ENCODE measurements at regions not wholly inside any gene's neighbourhood (a gene's known extent, or its start where the extent isn't known, plus 50 kb on each side); places are given as distances from the start of the nearest gene placed in this dataset.

DNA sequence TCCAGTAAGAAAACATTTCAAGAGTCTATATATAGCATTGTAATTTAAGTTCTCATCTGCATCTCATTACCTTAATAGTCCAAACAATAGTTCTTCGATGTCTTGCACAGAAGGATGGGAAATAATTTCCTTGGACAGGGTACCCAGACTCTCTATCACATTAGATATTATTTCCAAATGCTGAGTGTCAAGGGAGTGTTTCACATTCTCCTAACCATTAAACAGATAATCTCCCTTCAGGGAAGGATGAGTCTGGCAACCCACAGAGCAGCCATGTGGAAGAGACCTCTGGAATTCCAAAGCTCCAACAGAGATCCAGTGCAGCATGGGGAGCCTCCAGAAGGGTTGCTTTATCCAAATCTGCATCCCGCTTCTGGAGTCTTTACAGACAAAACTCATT is 89.6 kb downstream of the FZD1 start:
- Histone ChIP-seq H3K36me3 (ENCODE audit: low read depth, low read length) (no peaks in the 10 kb centered on the region), H3K79me2 (ENCODE audit: low read length) (no peaks in the 10 kb centered on the region), H3K27me3 (ENCODE audit: low read length) (no peaks in the 10 kb centered on the region), H3K27ac (ENCODE audit: low read length) (no peak overlapping the region), H3K4me3 (ENCODE audit: low read length) (no peak overlapping the region), H3K9me2 (replicated peaks; ENCODE audit: low read length) (no peaks in the 10 kb centered on the region), H3K4me2 (ENCODE audit: low read length) (no peak overlapping the region), H4K20me1 (ENCODE audit: low read length) (no peaks in the 10 kb centered on the region), H2AFZ (ENCODE audit: low read length) (no peak overlapping the region), H3K4me1 (ENCODE audit: insufficient read depth, low read length) (peaks cover 13% of the 10 kb centered on the region), H3F3A (ENCODE audit: low read length, unreplicated experiment) (no peaks in the 10 kb centered on the region), H3K9me3 (ENCODE audit: low read length) (no peaks in the 10 kb centered on the region), H3K9ac (ENCODE audit: low read length) (no peak overlapping the region)
- ATAC-seq (no peak), DNase-seq (no peak)
- intact Hi-C loops (cut with micrococcal nuclease) = loop anchor here (10.0 kb wide), 1 partner anchor 201 kb away; no protein-coding TSS in a partner anchor
- CTCF ChIA-PET = no interaction called here
- POLR2A ChIA-PET (ENCODE audit: unreplicated experiment) = no interaction called here
- no peak for TF ChIP-seq EZH2 (IDR thresholded peaks at IDR 0.05; ENCODE audit: low read length, unreplicated experiment)
- TF ChIP-seq EZH2phosphoT487 (IDR thresholded peaks at IDR 0.05; ENCODE audit: borderline replicate concordance, low read length) = no peak
- TF ChIP-seq CTCF (conservative IDR thresholded peaks at IDR 0.05; ENCODE audit: low read depth, low read length) = no peak
- BruUV-seq (replicated peaks) = no TSS peak

GRCh38 chr7:91355695-91356435 is 91.6 kb downstream of the FZD1 start:
- H3F3A ChIP-seq (ENCODE audit: low read length, unreplicated experiment) = no peaks in the 10 kb centered on the region
- no peak for DNase-seq
- no peaks in the 10 kb centered on the region for H3K79me2 ChIP-seq (ENCODE audit: low read length)
- no peaks in the 10 kb centered on the region for H3K9me2 ChIP-seq (replicated peaks; ENCODE audit: low read length)
- H3K36me3 ChIP-seq (ENCODE audit: low read depth, low read length) = no peaks in the 10 kb centered on the region
- H3K4me3 ChIP-seq (ENCODE audit: low read length) = no peak overlapping the region
- H4K20me1 ChIP-seq (ENCODE audit: low read length) = no peaks in the 10 kb centered on the region
- CTCF ChIA-PET = interaction anchor here (0.6 kb wide), 1 partner anchor 17 kb away, joined by 4 read pairs; no protein-coding TSS in a partner anchor
- H3K4me2 ChIP-seq (ENCODE audit: low read length) = no peak overlapping the region
- no peak overlapping the region for H3K27ac ChIP-seq (ENCODE audit: low read length)
- peaks cover 12% of the 10 kb centered on the region for H3K4me1 ChIP-seq (ENCODE audit: insufficient read depth, low read length)
- no TSS peak for BruUV-seq (replicated peaks)
- no peak for ATAC-seq
- no peak overlapping the region for H2AFZ ChIP-seq (ENCODE audit: low read length)
- TF ChIP-seq EZH2 (IDR thresholded peaks at IDR 0.05; ENCODE audit: low read length, unreplicated experiment) (no peak), CTCF (conservative IDR thresholded peaks at IDR 0.05; ENCODE audit: low read depth, low read length) (no peak), EZH2phosphoT487 (IDR thresholded peaks at IDR 0.05; ENCODE audit: borderline replicate concordance, low read length) (no peak)
- H3K27me3 ChIP-seq (ENCODE audit: low read length) = no peaks in the 10 kb centered on the region
- no peak overlapping the region for H3K9ac ChIP-seq (ENCODE audit: low read length)
- no peaks in the 10 kb centered on the region for H3K9me3 ChIP-seq (ENCODE audit: low read length)
- POLR2A ChIA-PET (ENCODE audit: unreplicated experiment) = interaction anchor here (0.6 kb wide), 1 partner anchor 1959 kb away, joined by 3 read pairs; no protein-coding TSS in a partner anchor
- intact Hi-C loops (cut with micrococcal nuclease) = loop anchor here (10.0 kb wide), 1 partner anchor 199 kb away; no protein-coding TSS in a partner anchor

- no peak for DNase-seq
- ChIA-PET POLR2A (ENCODE audit: unreplicated experiment) (interaction anchor here (0.6 kb wide), 1 partner anchor 1960 kb away, joined by 3 read pairs; no protein-coding TSS in a partner anchor), CTCF (no interaction called here)
- Histone ChIP-seq H3K4me1 (ENCODE audit: insufficient read depth, low read length) (peaks cover 2% of the 10 kb centered on the region; the same call in 1 of the 2 replicates), H3F3A (ENCODE audit: low read length, unreplicated experiment) (no peaks in the 10 kb centered on the region), H3K9ac (ENCODE audit: low read length) (no peak overlapping the region), H3K27ac (ENCODE audit: low read length) (no peak overlapping the region), H3K36me3 (ENCODE audit: low read depth, low read length) (no peaks in the 10 kb centered on the region), H3K79me2 (ENCODE audit: low read length) (no peaks in the 10 kb centered on the region), H2AFZ (ENCODE audit: low read length) (no peak overlapping the region), H3K4me2 (ENCODE audit: low read length) (no peak overlapping the region), H3K9me3 (ENCODE audit: low read length) (no peaks in the 10 kb centered on the region), H3K27me3 (ENCODE audit: low read length) (no peaks in the 10 kb centered on the region), H3K4me3 (ENCODE audit: low read length) (no peak overlapping the region), H3K9me2 (replicated peaks; ENCODE audit: low read length) (no peaks in the 10 kb centered on the region), H4K20me1 (ENCODE audit: low read length) (no peaks in the 10 kb centered on the region)
- intact Hi-C loops (cut with micrococcal nuclease) = loop anchor here (10.0 kb wide), 1 partner anchor 198 kb away; no protein-coding TSS in a partner anchor
- no peak for ATAC-seq
- no peak for TF ChIP-seq EZH2 (IDR thresholded peaks at IDR 0.05; ENCODE audit: low read length, unreplicated experiment)
- no peak for TF ChIP-seq EZH2phosphoT487 (IDR thresholded peaks at IDR 0.05; ENCODE audit: borderline replicate concordance, low read length)
- TF ChIP-seq CTCF (conservative IDR thresholded peaks at IDR 0.05; ENCODE audit: low read depth, low read length) = no peak
- no TSS peak for BruUV-seq (replicated peaks)
Measured at GRCh38 chr7:91356915-91357314, 92.7 kb downstream of the FZD1 start.
